Esophagus squamous epithelium (tissue), 5 donors: ENCODE measurements at regions not wholly inside any gene's neighbourhood (a gene's known extent, or its start where the extent isn't known, plus 50 kb on each side); places are given as distances from the start of the nearest gene placed in this dataset.

ENCODE experiments used
- DNase-seq: peaks from one replicate; lab custom pipeline; 2025; lab: John Stamatoyannopoulos, UW
- H3K27ac ChIP-seq, 4 donors: fragments of 200-600 bp; sonication (generic); one replicate each; pipeline ENCODE4 v1.5.1; 2016 to 2019; ENCODE audit warnings: mild to moderate bottlenecking in 1 of 4
- H3K27me3 ChIP-seq, 4 donors: fragments of 200-600 bp; sonication (generic); 1 replicate in 3 of 4; 2 replicates in 1 of 4; pipeline versions ENCODE4 v1.5.1 to v1.6.0; 2017 to 2021; ENCODE audit warnings: antibody characterized with exemption in 1 of 4
- H3K36me3 ChIP-seq, 3 donors: fragments of 200-600 bp; sonication (generic); one replicate each; pipeline ENCODE4 v1.5.1; 2016 to 2019
- H3K4me1 ChIP-seq, 3 donors: fragments of 200-600 bp; sonication (generic); one replicate each; pipeline ENCODE4 v1.5.1; 2017 to 2019
- H3K4me3 ChIP-seq, 4 donors: fragments of 200-600 bp; sonication (generic); 1 replicate in 3 of 4; 2 replicates in 1 of 4; pipeline ENCODE4 v1.5.1; 2016 to 2019; ENCODE audit warnings: mild to moderate bottlenecking in 2 of 4, moderate library complexity in 1 of 4
- H3K9me3 ChIP-seq, 3 donors: fragments of 200-600 bp; sonication (generic); one replicate each; pipeline ENCODE4 v1.5.1; 2016 to 2019
- CTCF ChIP-seq, 6 experiments: fragments of 450-650 bp in 4 of 6; fragments of 200-600 bp in 2 of 6; sonication (generic) in 2 of 6; IDR thresholded peaks; one replicate each; pipeline ENCODE4 v1.5.1; 2016 to 2019; ENCODE audit warnings: antibody characterized with exemption in 6 of 6, mild to moderate bottlenecking in 4 of 6, moderate library complexity in 4 of 6
- POLR2A ChIP-seq, 4 donors: fragments of 450-650 bp; IDR thresholded peaks; one replicate each; pipeline ENCODE4 v1.6.1; 2017; ENCODE audit warnings: antibody characterized with exemption in 4 of 4, mild to moderate bottlenecking in 4 of 4, moderate library complexity in 3 of 4
- WGBS, 2 donors: methylation state at CpG; one replicate each; pipeline ENCODE4 v1.1.5; 2018; 5-methylcytosine and 5-hydroxymethylcytosine counted together
- intact Hi-C: fragments of 100-400 bp; cut with DNase I; formaldehyde crosslinking; loops from one replicate; pipeline ENCODE4 v1.15.0; 2022
- donor health status: DM: yes; HTN: yes; CAD: no.

- Histone ChIP-seq H3K27ac (no peak overlapping the region), H3K4me1 (no peaks in the 10 kb centered on the region), H3K36me3 (no peaks in the 10 kb centered on the region), H3K9me3 (no peaks in the 10 kb centered on the region), H3K4me3 (no peak overlapping the region), H3K27me3 (no peaks in the 10 kb centered on the region)
- WGBS, 2 donors, result 56 to 73% methylated on average over 5 of the region's 5 CpGs
- intact Hi-C loops, result no loop called here
- no peak for DNase-seq
- TF ChIP-seq POLR2A (IDR thresholded peaks at IDR 0.05), result no peak
- no peak for TF ChIP-seq CTCF (IDR thresholded peaks at IDR 0.05)
Measured at GRCh38 chr9:7520396-7520795, 279.2 kb downstream of the DMAC1 start.

GRCh38 chr9:7516376-7516775 is 283.2 kb downstream of the DMAC1 start:
- no peak overlapping the region for H3K4me3 ChIP-seq
- TF ChIP-seq POLR2A (IDR thresholded peaks at IDR 0.05), result no peak
- H3K27me3 ChIP-seq, result no peaks in the 10 kb centered on the region
- H3K36me3 ChIP-seq, result no peaks in the 10 kb centered on the region
- H3K4me1 ChIP-seq, result no peaks in the 10 kb centered on the region
- 79 to 89% methylated on average over 2 of the region's 2 CpGs for WGBS, 2 donors
- no peak overlapping the region for H3K27ac ChIP-seq
- no peak for DNase-seq
- intact Hi-C loops, result no loop called here
- no peaks in the 10 kb centered on the region for H3K9me3 ChIP-seq

GRCh38 chr9:7510199-7510598 is 289.4 kb downstream of the DMAC1 start:
- Histone ChIP-seq H3K27me3 (no peaks in the 10 kb centered on the region), H3K4me3 (no peak overlapping the region), H3K36me3 (no peaks in the 10 kb centered on the region), H3K9me3 (no peaks in the 10 kb centered on the region), H3K4me1 (peaks cover 0 to 3% (median 0%) of the 10 kb centered on the region in 3 donors), H3K27ac (no peak overlapping the region)
- intact Hi-C loops, result no loop called here
- 57 to 69% methylated on average over 7 of the region's 7 CpGs for WGBS, 2 donors
- no peak for DNase-seq
- no peak for TF ChIP-seq CTCF (IDR thresholded peaks at IDR 0.05)
- TF ChIP-seq POLR2A (IDR thresholded peaks at IDR 0.05), result no peak

GRCh38 chr9:7509576-7510145 is 289.9 kb downstream of the DMAC1 start:
- WGBS, 2 donors, result 85% methylated on average over 7 of the region's 7 CpGs
- Histone ChIP-seq H3K4me3 (no peak overlapping the region), H3K9me3 (no peaks in the 10 kb centered on the region), H3K27me3 (no peaks in the 10 kb centered on the region), H3K36me3 (no peaks in the 10 kb centered on the region), H3K4me1 (peaks cover 0 to 3% (median 0%) of the 10 kb centered on the region in 3 donors), H3K27ac (no peak overlapping the region)
- intact Hi-C loops, result no loop called here
- no peak for DNase-seq
- TF ChIP-seq POLR2A (IDR thresholded peaks at IDR 0.05) (no peak), CTCF (IDR thresholded peaks at IDR 0.05) (no peak)

GRCh38 chr9:7508516-7508915 is 291.1 kb downstream of the DMAC1 start:
- Histone ChIP-seq H3K27me3 (no peaks in the 10 kb centered on the region), H3K4me1 (peaks cover 0 to 3% (median 0%) of the 10 kb centered on the region in 3 donors), H3K9me3 (no peaks in the 10 kb centered on the region), H3K4me3 (no peak overlapping the region), H3K27ac (no peak overlapping the region), H3K36me3 (no peaks in the 10 kb centered on the region)
- intact Hi-C loops, result no loop called here
- WGBS, 2 donors, result 69 to 72% methylated on average over 1 of the region's 1 CpG
- no peak for TF ChIP-seq POLR2A (IDR thresholded peaks at IDR 0.05)
- no peak for TF ChIP-seq CTCF (IDR thresholded peaks at IDR 0.05)
- no peak for DNase-seq
